HG03565 (cell line): ENCODE measurements at regions not wholly inside any gene's neighbourhood (a gene's known extent, or its start where the extent isn't known, plus 50 kb on each side); places are given as distances from the start of the nearest gene placed in this dataset.
"Not testable (repeated sequence)": the region's sequence is repeated elsewhere in the genome, so short reads cannot be mapped to it uniquely, and the experiment has no call there.

Experiments
- ATAC-seq: cut with Tn5 transposase; IDR thresholded peaks from one replicate; pipeline ENCODE4 v1.9.1; 2021; ENCODE audit warnings: mild to moderate bottlenecking, moderate library complexity; ENCODE audit not compliant: unreplicated experiment

DNA sequence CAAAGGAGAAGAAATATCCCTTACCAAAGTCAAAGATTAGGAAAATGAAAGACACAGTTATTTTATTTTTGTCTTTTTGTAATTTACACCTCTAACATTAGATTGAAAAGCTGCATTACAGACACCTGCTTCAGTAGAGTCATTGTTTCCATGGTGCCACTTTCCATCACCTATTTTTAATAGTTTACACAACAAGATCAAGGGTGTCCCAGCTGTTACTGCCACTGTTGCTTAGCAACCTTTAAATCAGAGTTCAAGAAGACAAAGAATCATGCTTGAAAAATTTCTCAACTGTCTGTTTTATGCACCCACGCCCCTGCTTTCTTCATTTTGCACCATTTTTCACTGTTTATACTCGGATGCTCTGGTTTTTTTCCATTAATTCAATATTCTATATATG, 668.2 kb upstream of the GJE1 start:
- peak; percentile 53 for ATAC-seq

DNA sequence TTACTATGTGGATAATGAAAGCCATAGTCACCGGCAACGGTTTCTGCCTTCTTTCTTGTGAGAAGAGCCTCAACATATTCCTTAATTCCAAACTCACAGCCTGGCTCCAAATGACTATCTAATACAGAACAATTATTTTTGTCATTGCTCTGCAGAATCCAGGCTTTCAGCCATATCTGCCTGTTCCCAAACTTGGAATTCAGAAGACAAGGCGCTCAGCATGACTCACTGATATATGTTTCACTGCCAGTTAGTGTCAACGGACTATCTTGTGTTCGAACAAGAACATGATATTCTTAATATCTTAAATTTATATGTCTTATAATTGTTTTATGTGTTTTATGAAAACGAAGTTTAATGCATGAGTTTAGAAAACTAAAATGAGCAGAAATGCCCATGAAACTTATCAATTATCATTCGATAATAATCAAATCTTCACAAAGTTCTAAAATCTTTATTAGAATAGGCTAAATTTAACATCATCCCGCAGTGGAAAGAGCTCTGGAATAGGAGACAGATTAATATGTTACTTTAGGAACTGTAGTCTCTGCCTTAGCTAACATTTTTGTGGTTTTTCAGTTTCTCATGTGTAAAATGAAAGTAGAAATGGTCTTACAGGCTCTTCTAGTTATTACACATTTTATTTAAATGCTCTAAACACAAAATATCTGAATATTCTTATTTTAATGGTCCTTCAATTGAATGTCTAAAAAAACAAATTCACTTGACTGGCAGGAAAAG, 669.3 kb upstream of the GJE1 start:
- peak; percentile 91 for ATAC-seq

DNA sequence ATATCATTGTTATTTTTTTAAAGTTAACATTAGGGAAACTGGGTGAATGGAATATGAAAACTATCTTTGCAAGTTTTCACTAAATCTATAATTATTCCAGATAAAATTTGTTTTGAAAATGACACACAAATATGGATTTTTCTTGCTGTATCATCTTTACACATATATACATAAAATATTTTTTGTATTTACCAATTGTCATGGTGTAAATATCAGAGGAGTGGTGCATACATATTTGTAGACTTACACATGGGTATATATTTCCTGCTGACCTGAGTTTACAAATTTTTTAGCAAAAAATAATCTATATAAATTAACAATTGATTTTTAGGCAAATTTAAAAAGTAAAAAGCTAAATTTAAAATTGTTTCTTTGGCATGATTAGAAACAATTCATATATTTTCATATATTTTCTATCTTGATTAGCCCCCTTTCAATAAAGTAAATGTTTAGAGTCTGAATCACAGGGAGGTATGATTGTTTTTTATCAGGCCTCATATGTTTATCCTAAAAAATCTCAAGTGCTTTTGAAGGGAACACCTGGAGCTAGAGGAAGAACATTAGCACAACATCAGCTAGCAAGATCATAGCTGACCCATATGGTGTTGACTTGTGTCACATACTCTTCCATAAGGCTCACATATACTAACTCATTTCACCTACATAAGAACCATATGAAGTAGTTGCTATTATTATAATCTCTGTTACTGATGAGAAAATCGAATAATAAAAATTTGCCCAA, 671.8 kb upstream of the GJE1 start:
- no peak for ATAC-seq

DNA sequence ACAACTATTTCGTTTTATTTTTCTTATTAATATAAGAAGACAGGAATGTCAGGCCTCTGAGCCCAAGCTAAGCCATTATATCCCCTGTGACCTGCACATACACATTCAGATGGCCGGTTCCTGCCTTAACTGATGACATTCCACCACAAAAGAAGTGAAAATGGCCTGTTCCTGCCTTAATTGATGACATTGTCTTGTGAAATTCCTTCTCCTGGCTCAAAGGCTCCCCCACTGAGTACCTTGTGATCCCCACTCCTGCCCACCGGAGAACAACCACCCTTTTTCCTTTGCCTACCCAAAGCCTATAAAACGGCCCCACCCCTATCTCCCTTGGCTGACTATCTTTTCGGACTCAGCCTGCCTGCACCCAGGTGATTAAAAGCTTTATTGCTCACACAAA, 672.5 kb upstream of the GJE1 start:
- not testable (repeated sequence) for ATAC-seq

DNA sequence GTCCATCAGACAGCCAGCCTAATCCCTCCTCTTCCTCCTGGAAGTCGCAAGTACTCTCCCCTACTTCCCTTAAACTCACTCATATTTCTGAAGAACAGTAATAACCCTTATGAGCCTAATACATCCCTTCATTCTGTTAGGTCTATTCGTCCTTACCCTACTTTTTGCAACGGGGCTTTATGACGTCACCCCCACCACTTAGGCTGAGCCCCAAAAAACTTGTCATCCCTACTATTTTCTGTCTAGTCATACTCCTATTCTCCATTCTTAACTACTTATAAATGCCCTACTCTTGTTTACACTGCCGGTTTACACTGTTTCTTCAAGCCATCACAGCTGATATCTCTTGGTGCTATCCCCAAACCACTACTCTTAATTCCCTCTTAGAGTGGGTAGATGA, 674.7 kb upstream of the GJE1 start:
- ATAC-seq = not testable (repeated sequence)

DNA sequence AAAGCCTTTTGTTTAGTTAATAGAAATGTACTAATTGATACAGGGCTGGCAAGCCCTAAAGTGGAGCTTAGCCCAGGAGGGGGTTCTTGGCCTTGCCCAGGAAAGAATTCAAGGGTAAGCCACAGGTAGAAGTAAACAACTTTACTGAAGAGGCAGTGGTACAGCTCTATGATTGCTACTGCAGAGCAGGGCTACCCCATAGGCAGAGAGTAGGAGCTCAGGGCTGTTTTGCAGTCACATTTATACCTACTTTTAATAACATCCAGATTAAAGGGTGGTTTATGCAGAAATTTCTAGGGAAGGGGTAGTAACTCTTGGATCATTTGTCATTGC, 680.4 kb upstream of the GJE1 start:
- ATAC-seq = no peak

DNA sequence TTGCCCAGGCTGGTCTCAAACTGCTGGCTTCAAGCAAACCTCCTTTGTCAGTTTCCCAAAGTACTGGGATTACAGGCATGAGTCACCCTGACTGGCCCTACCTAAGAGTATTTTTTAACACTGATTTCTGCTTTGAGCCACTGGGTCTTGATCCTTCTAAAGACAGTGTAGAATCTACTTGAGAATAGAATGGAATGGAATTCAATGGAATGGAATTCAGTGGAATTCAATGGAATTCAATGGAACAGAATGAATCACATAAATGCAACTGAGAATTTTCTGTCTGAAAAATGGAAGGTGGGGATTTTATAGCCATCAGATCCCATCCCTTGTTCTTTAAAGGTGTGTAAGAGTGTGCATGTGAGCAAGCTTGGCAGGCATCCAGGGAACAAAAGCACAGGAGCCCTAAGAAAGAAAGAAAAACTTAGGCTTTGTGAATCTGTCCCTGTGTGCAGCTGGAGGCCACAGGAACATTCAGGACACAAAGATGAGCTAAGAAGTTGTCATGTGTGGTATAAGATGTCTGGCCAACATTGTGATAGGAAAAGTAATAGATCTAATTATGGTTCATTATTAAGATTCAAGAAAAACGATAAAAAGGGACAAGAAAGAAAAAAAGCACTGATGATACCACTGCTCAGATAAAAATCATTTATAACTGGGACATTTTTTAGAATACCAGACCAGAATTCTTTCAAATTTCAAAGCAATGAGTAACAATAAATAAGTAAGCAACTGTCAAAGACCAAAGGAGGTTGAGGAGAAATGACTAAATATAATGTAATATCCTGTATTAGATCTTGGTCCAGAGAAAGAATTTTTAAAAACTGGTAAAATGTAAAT, 681.0 kb upstream of the GJE1 start:
- no peak for ATAC-seq

DNA sequence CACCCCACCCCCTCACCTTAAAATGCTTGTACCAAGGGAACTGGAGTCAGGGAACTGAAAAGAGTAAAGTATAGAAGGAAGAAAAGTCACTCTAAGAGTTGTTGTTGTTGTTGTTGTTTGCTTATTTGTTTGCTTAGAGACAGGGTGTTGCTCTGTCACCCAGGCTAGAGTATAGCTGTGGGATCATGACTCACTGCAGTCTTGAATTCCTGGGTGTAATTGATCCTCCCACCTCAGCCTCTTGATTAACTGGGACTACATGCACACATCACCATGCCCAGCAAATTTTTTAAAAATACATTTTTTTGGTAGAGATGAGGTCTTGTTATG, 681.6 kb upstream of the GJE1 start:
- no peak for ATAC-seq

DNA sequence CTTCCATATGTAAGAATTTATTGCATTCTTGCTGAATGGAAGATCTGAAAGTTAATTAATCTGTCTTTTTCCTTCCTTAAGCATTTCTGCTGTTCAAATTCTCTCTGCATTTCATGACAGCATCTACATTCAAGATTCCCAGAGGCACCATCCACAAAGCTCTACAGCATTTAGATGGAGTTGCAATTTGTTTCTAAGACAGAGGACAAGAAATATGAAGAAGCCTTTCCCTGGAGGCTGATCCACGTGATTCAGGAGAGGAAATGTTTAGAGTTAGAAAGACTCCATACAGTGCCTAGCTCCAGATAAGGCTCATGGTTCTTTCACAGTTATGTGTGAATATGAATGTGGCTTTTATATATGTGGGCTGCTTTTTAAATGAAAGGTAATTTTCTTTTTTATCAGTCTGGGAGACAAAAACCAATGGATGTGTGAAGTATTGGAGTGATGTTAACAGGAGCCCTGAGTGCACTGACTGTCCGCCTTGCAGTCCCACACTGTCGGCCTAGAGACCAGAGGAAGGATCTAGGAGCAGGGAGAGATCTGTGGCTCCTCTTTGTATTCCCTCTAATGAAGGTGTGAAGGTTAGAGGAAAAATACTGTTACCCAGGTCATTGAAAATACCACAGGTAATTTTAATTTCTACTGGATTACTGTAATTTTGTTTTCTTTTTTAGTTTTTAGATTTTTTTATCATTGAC, 686.6 kb upstream of the GJE1 start:
- ATAC-seq = no peak

DNA sequence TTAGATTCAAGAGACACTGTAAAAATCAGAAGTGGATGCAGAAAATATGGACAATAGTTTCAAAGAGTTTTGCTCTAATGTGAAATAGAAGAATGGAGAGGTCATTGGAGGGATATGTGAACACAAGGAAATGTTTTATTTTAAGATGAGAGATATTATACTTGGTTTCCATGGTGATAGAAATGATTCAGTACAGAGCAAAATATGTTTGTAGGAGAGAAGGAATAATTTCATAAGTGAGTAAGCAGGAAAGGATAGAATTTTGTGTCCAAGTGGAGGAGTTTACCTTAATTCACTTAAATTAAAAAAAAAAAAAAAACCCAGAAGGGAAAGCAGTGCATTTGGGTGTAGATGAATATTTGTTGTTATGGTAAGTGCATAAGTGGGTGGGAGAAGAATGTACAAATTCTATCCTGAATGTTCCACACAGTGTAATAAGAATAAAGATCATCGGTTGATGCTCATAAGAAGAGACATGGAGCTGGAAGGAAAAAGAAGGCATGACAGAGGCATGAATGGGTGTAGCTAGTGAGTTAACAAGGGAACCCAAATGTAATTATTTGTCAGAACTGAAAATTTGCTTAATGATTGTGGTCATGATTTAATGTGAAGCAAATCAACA, 688.9 kb upstream of the GJE1 start:
- no peak for ATAC-seq

DNA sequence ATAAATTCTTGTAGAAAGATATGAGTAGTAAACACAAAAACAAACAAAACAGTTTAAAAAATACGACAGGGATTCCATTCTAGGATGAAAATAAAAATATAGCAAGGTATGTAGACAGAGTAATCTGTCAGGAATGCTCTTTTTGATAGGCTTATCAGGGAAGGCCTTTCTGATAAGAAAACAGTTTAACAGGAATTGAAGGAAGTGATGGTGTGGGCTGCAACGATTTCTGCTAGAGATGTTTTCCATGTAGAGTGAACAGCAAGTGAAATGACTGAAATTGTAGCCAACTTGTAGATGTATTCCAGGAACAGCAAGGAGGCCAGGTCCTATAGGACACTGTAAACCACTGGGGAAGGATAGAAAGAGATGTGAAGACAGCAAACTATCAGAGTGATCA, 689.7 kb upstream of the GJE1 start:
- no peak for ATAC-seq

DNA sequence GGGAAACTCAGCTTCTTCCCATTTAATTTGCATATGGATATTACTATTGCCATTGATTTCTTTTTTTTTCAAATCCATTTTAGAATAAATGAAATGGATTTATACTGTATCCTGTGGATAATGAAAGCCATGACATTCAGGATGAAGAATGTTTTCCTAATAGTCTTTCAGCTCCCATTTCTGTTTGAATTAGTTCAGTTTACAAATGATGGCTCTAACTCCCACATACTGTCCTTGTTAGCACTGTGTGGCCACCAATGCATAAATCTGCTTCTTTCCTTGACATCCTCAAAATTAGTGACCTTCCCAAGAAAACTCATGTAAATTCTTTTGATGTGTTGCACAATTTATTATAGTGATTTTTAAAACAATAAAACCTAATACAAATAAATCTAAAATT, 693.2 kb upstream of the GJE1 start:
- ATAC-seq = no peak

DNA sequence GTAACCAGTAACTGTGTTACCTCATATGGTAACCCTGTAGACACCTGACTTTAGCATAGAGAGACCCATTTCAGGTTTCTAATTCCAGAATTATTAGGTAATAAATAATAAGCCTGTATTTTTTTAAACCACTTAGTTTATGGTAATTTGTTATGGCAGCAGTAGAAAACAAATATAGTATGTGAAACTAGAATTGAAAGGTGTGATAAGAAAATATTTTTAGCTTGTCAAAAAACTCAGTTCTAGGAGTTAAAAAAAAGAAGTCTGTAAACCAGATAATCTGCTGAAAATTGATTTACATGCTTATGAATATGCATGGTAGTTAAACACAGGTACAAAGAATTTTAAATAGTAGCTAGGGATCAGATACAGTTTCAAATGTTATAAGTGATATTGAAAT, 695.0 kb upstream of the GJE1 start:
- ATAC-seq = peak; percentile 52

DNA sequence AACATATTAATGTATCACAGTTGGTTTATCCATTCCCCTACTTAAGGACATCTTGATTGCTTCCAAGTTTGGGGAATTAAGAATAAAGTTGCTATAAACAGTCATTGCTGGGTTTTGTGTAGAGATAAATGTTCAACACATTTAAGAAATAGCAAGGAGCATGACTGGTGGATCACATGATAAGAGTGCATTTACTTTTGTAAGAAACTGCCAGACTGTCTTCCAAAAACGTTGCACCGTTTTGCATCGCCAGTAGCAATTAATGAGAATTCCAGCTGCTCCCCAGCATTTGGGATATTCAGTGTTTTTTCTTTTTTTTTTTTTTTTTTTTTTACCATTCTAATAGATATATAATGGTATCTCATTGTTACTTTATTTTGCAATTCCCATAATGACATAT, 695.7 kb upstream of the GJE1 start:
- ATAC-seq = no peak

DNA sequence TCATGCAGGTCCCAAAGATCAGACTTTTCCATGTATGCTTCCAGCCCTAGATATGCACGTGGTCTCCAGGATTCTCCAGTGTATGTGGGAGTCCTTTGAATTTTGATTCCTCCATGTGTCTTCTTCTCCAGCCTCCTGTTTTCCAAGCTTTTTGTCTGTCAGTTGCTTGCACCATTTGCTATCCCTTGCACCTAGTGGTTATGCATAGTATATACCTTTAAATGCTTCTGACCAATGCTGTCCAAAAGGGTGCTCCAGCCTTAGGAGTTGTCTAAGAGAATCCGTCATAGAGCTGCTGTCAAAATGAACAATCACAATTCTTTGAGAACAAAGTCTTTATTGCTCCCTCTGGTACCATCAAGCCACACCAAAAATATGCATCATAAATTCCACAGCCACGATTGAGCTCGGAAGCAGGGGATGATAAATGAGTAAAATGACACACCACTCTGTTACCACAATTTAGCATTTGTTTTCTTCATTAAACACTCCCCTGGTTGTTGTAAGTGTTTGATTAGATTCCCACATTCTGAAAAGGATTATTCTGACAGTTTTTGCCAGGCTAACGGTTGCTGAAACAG, 706.2 kb upstream of the GJE1 start:
- ATAC-seq = no peak

DNA sequence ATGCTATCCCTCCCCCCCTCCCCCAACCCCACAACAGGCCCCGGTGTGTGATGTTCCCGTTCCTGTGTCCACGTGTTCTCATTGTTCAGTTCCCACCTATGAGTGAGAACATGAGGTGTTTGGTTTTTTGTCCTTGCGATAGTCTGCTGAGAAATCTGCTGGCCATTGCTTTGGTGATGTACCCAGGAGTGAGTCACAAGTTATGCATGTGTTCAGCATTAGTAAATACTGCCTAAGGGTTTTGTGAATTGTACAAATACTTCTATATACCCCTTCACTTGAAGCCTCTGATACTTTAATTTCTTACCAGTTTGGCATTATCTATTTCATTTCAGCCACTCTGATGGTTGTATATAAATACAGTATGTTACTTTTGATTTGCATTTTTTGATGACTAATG, 711.3 kb upstream of the GJE1 start:
- ATAC-seq = no peak

DNA sequence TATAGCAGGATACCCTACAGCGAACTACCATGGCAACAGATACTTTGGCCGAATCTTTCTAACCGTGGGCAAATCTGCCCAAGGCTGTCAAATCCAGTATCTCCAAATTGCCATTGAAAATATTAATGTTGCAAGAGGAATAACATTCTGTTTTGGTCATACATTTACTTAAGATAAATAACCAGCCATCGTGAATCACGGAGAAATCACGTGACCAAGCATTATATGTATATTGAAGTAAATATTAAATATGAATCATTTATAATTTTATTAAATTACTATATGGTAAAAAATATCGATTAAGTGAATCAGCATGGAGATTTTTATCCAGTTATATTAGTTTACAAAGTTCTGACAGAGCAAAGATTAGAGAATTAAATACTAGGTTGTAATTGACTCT, 714.6 kb upstream of the GJE1 start:
- ATAC-seq = no peak

DNA sequence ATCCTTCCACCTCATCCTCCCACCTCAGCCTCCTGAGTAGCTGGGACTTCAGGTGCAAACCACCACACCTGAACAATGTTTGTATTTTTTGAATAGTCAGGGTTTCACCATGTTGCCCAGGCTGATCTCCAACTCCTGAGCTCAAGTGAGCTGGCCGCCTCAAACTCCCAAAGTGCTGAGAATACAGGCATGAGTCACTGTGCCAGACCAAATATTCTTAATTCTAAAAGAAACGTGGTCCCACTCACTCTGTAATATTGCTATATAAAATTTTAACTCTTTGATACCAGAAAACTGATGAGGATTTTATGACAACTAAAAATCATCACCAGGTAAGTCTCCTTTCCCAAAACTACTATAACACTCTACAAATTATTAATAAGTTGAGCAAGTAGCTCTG, 716.8 kb upstream of the GJE1 start:
- no peak for ATAC-seq

DNA sequence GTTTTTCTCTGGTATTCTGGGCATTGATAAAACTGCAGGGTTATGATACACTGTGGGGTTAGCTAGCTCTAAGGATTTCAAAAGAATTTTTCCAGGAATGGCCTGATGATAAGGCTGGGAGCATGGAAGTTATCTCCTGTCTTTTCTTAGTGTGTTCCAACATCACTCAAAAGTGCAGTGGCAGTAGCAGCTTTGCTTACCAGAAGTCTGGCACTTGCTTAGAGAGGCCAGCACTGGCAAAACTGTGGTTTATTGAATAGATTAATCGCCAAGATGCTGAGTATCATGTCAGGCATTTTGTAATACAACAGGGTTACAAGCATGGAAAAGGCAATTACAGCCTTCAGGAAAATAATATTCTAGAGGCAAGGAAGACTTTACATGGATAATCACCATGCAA, 719.5 kb upstream of the GJE1 start:
- no peak for ATAC-seq

DNA sequence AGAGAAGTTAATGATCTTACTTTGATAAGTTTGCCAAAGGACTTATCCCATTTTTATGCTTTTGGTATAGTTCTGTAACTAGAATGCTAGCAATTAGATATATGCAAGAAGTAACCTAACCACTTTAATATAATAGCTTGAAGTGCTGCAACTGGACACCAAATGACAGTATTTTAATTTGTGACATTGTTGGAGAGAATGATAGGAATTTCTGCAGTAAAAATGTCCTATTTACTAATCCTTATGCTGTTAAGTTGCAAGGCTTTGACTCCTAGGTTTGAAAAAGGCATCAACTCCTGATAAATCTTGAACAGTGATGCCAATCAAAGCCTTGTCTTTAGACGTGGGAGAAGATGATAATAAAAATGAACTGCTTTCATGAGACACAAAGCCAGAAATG, 726.0 kb upstream of the GJE1 start:
- no peak for ATAC-seq

DNA sequence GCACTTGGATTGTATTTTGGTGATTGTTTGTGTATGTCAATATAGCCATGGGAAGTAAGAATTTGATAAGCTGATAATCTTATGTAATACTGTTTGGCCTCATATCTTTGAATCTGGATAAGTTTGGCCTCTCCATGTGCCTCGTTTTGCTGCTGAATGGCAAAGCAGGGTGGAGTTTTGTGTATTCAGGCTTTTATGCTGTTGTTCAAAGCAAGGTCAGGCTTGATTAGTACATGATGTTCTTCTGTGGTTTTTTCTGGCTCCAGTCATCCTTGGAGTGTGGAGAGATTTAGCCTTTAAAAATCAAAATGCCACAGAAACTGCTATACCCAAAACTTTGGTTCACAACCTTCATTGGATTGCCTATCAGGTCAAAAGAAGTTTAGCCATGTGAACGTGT, 728.9 kb upstream of the GJE1 start:
- no peak for ATAC-seq
